MM.1S (cell line): ENCODE measurements at regions not wholly inside any gene's neighbourhood (a gene's known extent, or its start where the extent isn't known, plus 50 kb on each side); places are given as distances from the start of the nearest gene placed in this dataset.

Source experiments
- DNase-seq: peaks from one replicate; pipeline ENCODE4 v3.0.0-alpha.2; 2015
- H2AFZ ChIP-seq: fragments of 300-600 bp; sonication (generic); 2 replicates; pipeline ENCODE4 v1.6.0; 2016; ENCODE audit warnings: antibody characterized with exemption, low read length
- H3F3A ChIP-seq: fragments of 300-600 bp; sonication (generic); 2 replicates; pipeline ENCODE4 v1.6.1; 2016; ENCODE audit warnings: mild to moderate bottlenecking, antibody characterized with exemption, low read length, moderate library complexity, mixed read lengths; ENCODE audit not compliant: insufficient read depth
- H3K27ac ChIP-seq: fragments of 300-600 bp; sonication (generic); 2 replicates; pipeline ENCODE4 v1.5.1; 2016; ENCODE audit warnings: mild to moderate bottlenecking, low read length
- H3K27me3 ChIP-seq: fragments of 300-600 bp; sonication (generic); replicated peaks from 2 replicates; pipeline ENCODE4 v1.6.0; 2016; ENCODE audit warnings: low read length; ENCODE audit not compliant: insufficient read depth
- H3K36me3 ChIP-seq: fragments of 300-600 bp; sonication (generic); replicated peaks from 2 replicates; pipeline ENCODE4 v1.6.1; 2016; ENCODE audit warnings: mild to moderate bottlenecking, low read length, mixed read lengths; ENCODE audit not compliant: insufficient read depth
- H3K4me1 ChIP-seq: fragments of 300-600 bp; sonication (generic); 2 replicates; pipeline ENCODE4 v1.6.1; 2016; ENCODE audit warnings: low read length, mixed read lengths
- H3K4me2 ChIP-seq: fragments of 300-600 bp; sonication (generic); 2 replicates; pipeline ENCODE4 v1.6.0; 2016; ENCODE audit warnings: low read depth, low read length
- H3K4me3 ChIP-seq: fragments of 300-600 bp; sonication (generic); 2 replicates; pipeline ENCODE4 v1.5.1; 2016; ENCODE audit warnings: low read length, mixed read lengths
- H3K79me2 ChIP-seq: fragments of 300-600 bp; sonication (generic); 2 replicates; pipeline ENCODE4 v1.6.1; 2016; ENCODE audit warnings: mixed run types, low read length, mixed read lengths
- H3K9ac ChIP-seq: fragments of 300-600 bp; sonication (generic); 2 replicates; pipeline ENCODE4 v1.6.1; 2016; ENCODE audit warnings: low read length, mixed read lengths
- H3K9me2 ChIP-seq: fragments of 300-600 bp; sonication (generic); replicated peaks from 2 replicates; pipeline ENCODE4 v1.6.1; 2016; ENCODE audit warnings: mild to moderate bottlenecking, low read length, mixed read lengths; ENCODE audit not compliant: insufficient read depth
- H3K9me3 ChIP-seq: fragments of 300-600 bp; sonication (generic); replicated peaks from 2 replicates; pipeline ENCODE4 v1.6.1; 2016; ENCODE audit warnings: mild to moderate bottlenecking, low read length, mixed read lengths; ENCODE audit not compliant: insufficient read depth
- H4K20me1 ChIP-seq: fragments of 300-600 bp; sonication (generic); 2 replicates; pipeline ENCODE4 v1.6.1; 2016; ENCODE audit warnings: mild to moderate bottlenecking, low read length, moderate library complexity, mixed read lengths; ENCODE audit not compliant: insufficient read depth
- EZH2 ChIP-seq: fragments of 300-600 bp; sonication (generic); optimal IDR thresholded peaks from 2 replicates; pipeline ENCODE3; 2017; ENCODE audit warnings: low read depth, mild to moderate bottlenecking, antibody characterized with exemption, low read length, mixed read lengths
- EZH2phosphoT487 ChIP-seq: fragments of 300-600 bp; sonication (generic); IDR thresholded peaks from 2 replicates; pipeline ENCODE4 v1.6.1; 2018; ENCODE audit warnings: antibody characterized with exemption, low read length
- TF ChIP-seq, protein P1 (sequence below): fragments of 300-600 bp; sonication (generic); IDR thresholded peaks from 2 replicates; pipeline ENCODE4 v1.5.1; 2016; ENCODE audit warnings: antibody characterized with exemption, low read length, mixed read lengths

DNA sequence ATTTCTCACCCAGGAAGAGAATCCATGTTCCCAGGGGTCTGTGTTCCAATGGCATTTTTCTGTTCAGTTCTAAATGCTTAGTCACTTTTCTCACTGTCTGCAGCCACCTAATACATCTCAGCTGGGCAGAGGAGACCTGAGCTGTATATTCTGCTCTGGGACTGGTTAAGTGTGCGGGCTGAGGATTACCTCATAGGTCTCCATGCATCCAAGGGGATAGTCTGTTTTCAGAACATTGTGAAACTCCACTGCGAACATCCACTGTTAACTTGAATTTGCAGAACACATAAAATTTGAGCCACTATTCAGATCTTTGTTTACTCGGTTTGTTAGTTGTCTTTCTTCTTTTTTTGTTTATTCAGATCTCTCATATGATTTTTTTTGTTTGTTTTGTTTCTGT is 947.1 kb downstream of the TFAP2A start:
- Histone ChIP-seq H2AFZ (no peak overlapping the region), H4K20me1 (no peaks in the 10 kb centered on the region), H3K4me2 (no peak overlapping the region), H3K27me3 (no peaks in the 10 kb centered on the region), H3K9ac (no peak overlapping the region), H3K4me1 (no peaks in the 10 kb centered on the region), H3K79me2 (no peaks in the 10 kb centered on the region), H3F3A (no peaks in the 10 kb centered on the region), H3K9me3 (no peaks in the 10 kb centered on the region), H3K4me3 (no peak overlapping the region), H3K36me3 (no peaks in the 10 kb centered on the region), H3K9me2 (no peaks in the 10 kb centered on the region), H3K27ac (no peak overlapping the region)
- DNase-seq: no peak
- TF ChIP-seq EZH2phosphoT487: no peak
- TF ChIP-seq, protein P1, sequence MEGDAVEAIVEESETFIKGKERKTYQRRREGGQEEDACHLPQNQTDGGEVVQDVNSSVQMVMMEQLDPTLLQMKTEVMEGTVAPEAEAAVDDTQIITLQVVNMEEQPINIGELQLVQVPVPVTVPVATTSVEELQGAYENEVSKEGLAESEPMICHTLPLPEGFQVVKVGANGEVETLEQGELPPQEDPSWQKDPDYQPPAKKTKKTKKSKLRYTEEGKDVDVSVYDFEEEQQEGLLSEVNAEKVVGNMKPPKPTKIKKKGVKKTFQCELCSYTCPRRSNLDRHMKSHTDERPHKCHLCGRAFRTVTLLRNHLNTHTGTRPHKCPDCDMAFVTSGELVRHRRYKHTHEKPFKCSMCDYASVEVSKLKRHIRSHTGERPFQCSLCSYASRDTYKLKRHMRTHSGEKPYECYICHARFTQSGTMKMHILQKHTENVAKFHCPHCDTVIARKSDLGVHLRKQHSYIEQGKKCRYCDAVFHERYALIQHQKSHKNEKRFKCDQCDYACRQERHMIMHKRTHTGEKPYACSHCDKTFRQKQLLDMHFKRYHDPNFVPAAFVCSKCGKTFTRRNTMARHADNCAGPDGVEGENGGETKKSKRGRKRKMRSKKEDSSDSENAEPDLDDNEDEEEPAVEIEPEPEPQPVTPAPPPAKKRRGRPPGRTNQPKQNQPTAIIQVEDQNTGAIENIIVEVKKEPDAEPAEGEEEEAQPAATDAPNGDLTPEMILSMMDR: no peak
- no peak for TF ChIP-seq EZH2

DNA sequence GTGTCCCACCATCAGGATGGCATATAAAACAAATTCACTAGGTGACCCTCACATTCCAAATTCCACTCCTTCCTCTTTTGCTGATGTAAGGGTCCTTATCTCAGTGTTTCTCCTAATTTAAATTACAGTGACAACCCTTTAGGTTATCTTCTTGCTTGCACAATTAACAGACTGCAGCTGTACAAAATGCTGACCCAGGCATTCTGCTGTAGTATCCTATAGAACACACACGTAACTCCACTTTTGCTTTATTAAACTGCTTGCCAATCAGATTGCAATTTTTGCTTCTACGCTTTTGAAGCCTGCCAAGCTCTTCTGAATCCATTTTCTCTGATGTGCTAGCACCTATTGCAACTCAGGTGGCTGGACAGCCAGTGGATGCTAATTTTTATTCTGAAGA is 950.3 kb downstream of the TFAP2A start:
- no peak overlapping the region for H3K9ac ChIP-seq
- no peak overlapping the region for H3K27ac ChIP-seq
- H3K4me1 ChIP-seq: no peaks in the 10 kb centered on the region
- TF ChIP-seq EZH2phosphoT487 (no peak), EZH2 (no peak)
- TF ChIP-seq, protein P1: no peak
- no peaks in the 10 kb centered on the region for H3K9me3 ChIP-seq
- no peak overlapping the region for H3K4me2 ChIP-seq
- no peaks in the 10 kb centered on the region for H4K20me1 ChIP-seq
- H3K36me3 ChIP-seq: no peaks in the 10 kb centered on the region
- H3K27me3 ChIP-seq: no peaks in the 10 kb centered on the region
- H3K9me2 ChIP-seq: no peaks in the 10 kb centered on the region
- no peak for DNase-seq
- no peaks in the 10 kb centered on the region for H3F3A ChIP-seq
- H3K4me3 ChIP-seq: no peak overlapping the region
- no peak overlapping the region for H2AFZ ChIP-seq
- no peaks in the 10 kb centered on the region for H3K79me2 ChIP-seq

DNA sequence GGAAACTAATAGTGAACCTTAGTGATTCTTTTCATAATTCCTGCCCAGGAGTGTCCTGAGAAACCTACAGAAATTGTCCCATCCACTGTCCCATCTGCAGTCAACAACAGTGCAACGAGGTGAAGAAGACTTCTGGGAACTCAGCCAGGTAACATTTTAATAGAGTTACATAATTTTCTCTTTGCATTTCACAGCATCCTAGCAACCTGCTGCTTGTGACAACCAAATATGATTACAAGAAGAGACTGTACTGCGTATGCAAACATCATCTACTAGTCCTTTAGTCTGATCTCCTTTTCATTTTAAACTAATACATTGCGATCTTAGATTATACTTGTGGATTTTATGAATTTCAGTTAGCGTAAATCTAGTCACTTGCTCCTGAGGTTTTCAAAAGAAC is 951.6 kb downstream of the TFAP2A start:
- no peaks in the 10 kb centered on the region for H3K79me2 ChIP-seq
- no peaks in the 10 kb centered on the region for H3F3A ChIP-seq
- H3K4me1 ChIP-seq: no peaks in the 10 kb centered on the region
- no peak overlapping the region for H3K27ac ChIP-seq
- H3K9me2 ChIP-seq: no peaks in the 10 kb centered on the region
- TF ChIP-seq, protein P1: no peak
- no peak for TF ChIP-seq EZH2
- no peak for TF ChIP-seq EZH2phosphoT487
- no peaks in the 10 kb centered on the region for H3K36me3 ChIP-seq
- no peaks in the 10 kb centered on the region for H3K27me3 ChIP-seq
- no peaks in the 10 kb centered on the region for H3K9me3 ChIP-seq
- H3K9ac ChIP-seq: no peak overlapping the region
- no peak overlapping the region for H2AFZ ChIP-seq
- no peak overlapping the region for H3K4me3 ChIP-seq
- H3K4me2 ChIP-seq: no peak overlapping the region
- no peak for DNase-seq
- no peaks in the 10 kb centered on the region for H4K20me1 ChIP-seq
